ENCODE measurements at regions not wholly inside any gene's neighbourhood (a gene's known extent, or its start where the extent isn't known, plus 50 kb on each side); places are given as distances from the start of the nearest gene placed in this dataset.

GRCh38 chr2:146287281-146287680 lies 1557.5 kb upstream of the ACVR2A start:
- H3K4me3 ChIP-seq (ENCODE audit: low read depth in 2 of 2, low read length in 2 of 2): no peak overlapping the region
- H3K27me3 ChIP-seq (ENCODE audit: control insufficient read depth, insufficient read depth, low read length): no peaks in the 10 kb centered on the region
- ChIA-PET POLR2A (no interaction called here), CTCF (no interaction called here)
- no TSS peak for BruUV-seq (replicated peaks)
- H3K36me3 ChIP-seq (ENCODE audit: control insufficient read depth, insufficient read depth, low read length): no peaks in the 10 kb centered on the region
- in situ Hi-C loops (cut with HindIII; ENCODE audit: low pct_unique_long_range_greater_than_20kb, low sequenced_read_pairs) (no loop called here), intact Hi-C loops (cut with micrococcal nuclease; ENCODE audit: unreplicated experiment) (no loop called here)
- no peaks in the 10 kb centered on the region for H3K4me1 ChIP-seq (ENCODE audit: control insufficient read depth, insufficient read depth, low read length)
- H3K9me3 ChIP-seq (ENCODE audit: control insufficient read depth, insufficient read depth, low read depth, low read length): 0 out of 2 replicates have a peak, but pooled peaks cover 3% of the 10 kb centered on the region
- no peak for TF ChIP-seq TCF7L2 (IDR thresholded peaks at IDR 0.05; ENCODE audit: low read depth, low read length)
- TF ChIP-seq POLR2AphosphoS5 (IDR thresholded peaks at IDR 0.05; ENCODE audit: low read depth, low read length): no peak
- no peak for TF ChIP-seq SIN3A (IDR thresholded peaks at IDR 0.05; ENCODE audit: borderline replicate concordance, insufficient read depth, low read depth, low read length)
- TF ChIP-seq, protein P1, sequence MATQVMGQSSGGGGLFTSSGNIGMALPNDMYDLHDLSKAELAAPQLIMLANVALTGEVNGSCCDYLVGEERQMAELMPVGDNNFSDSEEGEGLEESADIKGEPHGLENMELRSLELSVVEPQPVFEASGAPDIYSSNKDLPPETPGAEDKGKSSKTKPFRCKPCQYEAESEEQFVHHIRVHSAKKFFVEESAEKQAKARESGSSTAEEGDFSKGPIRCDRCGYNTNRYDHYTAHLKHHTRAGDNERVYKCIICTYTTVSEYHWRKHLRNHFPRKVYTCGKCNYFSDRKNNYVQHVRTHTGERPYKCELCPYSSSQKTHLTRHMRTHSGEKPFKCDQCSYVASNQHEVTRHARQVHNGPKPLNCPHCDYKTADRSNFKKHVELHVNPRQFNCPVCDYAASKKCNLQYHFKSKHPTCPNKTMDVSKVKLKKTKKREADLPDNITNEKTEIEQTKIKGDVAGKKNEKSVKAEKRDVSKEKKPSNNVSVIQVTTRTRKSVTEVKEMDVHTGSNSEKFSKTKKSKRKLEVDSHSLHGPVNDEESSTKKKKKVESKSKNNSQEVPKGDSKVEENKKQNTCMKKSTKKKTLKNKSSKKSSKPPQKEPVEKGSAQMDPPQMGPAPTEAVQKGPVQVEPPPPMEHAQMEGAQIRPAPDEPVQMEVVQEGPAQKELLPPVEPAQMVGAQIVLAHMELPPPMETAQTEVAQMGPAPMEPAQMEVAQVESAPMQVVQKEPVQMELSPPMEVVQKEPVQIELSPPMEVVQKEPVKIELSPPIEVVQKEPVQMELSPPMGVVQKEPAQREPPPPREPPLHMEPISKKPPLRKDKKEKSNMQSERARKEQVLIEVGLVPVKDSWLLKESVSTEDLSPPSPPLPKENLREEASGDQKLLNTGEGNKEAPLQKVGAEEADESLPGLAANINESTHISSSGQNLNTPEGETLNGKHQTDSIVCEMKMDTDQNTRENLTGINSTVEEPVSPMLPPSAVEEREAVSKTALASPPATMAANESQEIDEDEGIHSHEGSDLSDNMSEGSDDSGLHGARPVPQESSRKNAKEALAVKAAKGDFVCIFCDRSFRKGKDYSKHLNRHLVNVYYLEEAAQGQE (IDR thresholded peaks at IDR 0.05; ENCODE audit: insufficient read depth in 1 of 2, low read depth in 2 of 2, low read length in 1 of 2): no peak
- TF ChIP-seq, protein P2, sequence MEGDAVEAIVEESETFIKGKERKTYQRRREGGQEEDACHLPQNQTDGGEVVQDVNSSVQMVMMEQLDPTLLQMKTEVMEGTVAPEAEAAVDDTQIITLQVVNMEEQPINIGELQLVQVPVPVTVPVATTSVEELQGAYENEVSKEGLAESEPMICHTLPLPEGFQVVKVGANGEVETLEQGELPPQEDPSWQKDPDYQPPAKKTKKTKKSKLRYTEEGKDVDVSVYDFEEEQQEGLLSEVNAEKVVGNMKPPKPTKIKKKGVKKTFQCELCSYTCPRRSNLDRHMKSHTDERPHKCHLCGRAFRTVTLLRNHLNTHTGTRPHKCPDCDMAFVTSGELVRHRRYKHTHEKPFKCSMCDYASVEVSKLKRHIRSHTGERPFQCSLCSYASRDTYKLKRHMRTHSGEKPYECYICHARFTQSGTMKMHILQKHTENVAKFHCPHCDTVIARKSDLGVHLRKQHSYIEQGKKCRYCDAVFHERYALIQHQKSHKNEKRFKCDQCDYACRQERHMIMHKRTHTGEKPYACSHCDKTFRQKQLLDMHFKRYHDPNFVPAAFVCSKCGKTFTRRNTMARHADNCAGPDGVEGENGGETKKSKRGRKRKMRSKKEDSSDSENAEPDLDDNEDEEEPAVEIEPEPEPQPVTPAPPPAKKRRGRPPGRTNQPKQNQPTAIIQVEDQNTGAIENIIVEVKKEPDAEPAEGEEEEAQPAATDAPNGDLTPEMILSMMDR (IDR thresholded peaks at IDR 0.05): no peak
- H3K27ac ChIP-seq (ENCODE audit: low read length): no peak overlapping the region
- DNase-seq (ENCODE audit: low read depth, low spot score) (no peak), ATAC-seq (no peak)

GRCh38 chr2:146278881-146279280 lies 1565.9 kb upstream of the ACVR2A start:
- DNase-seq (ENCODE audit: low read depth, low spot score) (no peak), ATAC-seq (no peak)
- H3K36me3 ChIP-seq (ENCODE audit: control insufficient read depth, insufficient read depth, low read length): no peaks in the 10 kb centered on the region
- H3K27me3 ChIP-seq (ENCODE audit: control insufficient read depth, insufficient read depth, low read length): no peaks in the 10 kb centered on the region
- in situ Hi-C loops (cut with HindIII; ENCODE audit: low pct_unique_long_range_greater_than_20kb, low sequenced_read_pairs) (no loop called here), intact Hi-C loops (cut with micrococcal nuclease; ENCODE audit: unreplicated experiment) (no loop called here)
- CTCF ChIA-PET: no interaction called here
- POLR2A ChIA-PET: no interaction called here
- no peak overlapping the region for H3K27ac ChIP-seq (ENCODE audit: low read length)
- no peaks in the 10 kb centered on the region for H3K4me1 ChIP-seq (ENCODE audit: control insufficient read depth, insufficient read depth, low read length)
- TF ChIP-seq SIN3A (IDR thresholded peaks at IDR 0.05; ENCODE audit: borderline replicate concordance, insufficient read depth, low read depth, low read length): no peak
- TF ChIP-seq, protein P1 (IDR thresholded peaks at IDR 0.05; ENCODE audit: insufficient read depth in 1 of 2, low read depth in 2 of 2, low read length in 1 of 2): no peak
- no peak for TF ChIP-seq POLR2AphosphoS5 (IDR thresholded peaks at IDR 0.05; ENCODE audit: low read depth, low read length)
- TF ChIP-seq, protein P2 (IDR thresholded peaks at IDR 0.05): no peak
- TF ChIP-seq TCF7L2 (IDR thresholded peaks at IDR 0.05; ENCODE audit: low read depth, low read length): no peak
- H3K9me3 ChIP-seq (ENCODE audit: control insufficient read depth, insufficient read depth, low read depth, low read length): no peaks in the 10 kb centered on the region
- BruUV-seq (replicated peaks): no TSS peak
- H3K4me3 ChIP-seq (ENCODE audit: low read depth in 2 of 2, low read length in 2 of 2): no peak overlapping the region
